ENCODE measurements at regions not wholly inside any gene's neighbourhood (a gene's known extent, or its start where the extent isn't known, plus 50 kb on each side); places are given as distances from the start of the nearest gene placed in this dataset.

DNA sequence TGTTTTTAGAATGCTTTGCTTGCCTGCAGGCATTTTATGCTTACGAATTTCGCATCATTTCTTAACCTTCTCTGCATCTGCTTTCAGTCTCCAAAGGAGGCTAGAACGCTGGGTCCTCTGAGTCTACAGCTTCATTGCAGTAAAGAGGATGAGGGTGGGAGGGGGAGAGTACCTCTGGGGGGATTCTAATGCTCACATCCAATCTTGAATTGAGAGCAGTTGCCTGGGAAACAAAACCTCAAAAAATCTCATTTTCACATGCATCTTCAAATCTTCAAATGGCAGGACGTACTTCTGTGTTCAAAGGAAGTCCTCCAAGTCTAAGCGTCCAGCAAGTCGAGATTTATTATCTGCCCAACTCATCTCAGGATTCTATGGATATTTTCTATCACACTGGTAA, 100.7 kb upstream of the PRKCQ start:
- no peaks in the 10 kb centered on the region for H3K79me1 ChIP-seq (ENCODE audit: insufficient read depth, low read depth, low read length, poor library complexity, severe bottlenecking)
- H2BK120ac ChIP-seq (ENCODE audit: low read depth, low read length, poor library complexity, severe bottlenecking), result no peak overlapping the region
- no peak overlapping the region for H2BK12ac ChIP-seq (ENCODE audit: insufficient read length, low read depth, low read length)
- H4K91ac ChIP-seq (ENCODE audit: insufficient read length, low read depth, low read length), result no peak overlapping the region
- H4K8ac ChIP-seq (replicated peaks; ENCODE audit: insufficient read length, low read depth, low read length), result no peak overlapping the region
- no peak overlapping the region for H2BK15ac ChIP-seq (ENCODE audit: low read depth, low read length)
- no peaks in the 10 kb centered on the region for H3K4me1 ChIP-seq (ENCODE audit: insufficient read depth, low read length)
- H4K5ac ChIP-seq (ENCODE audit: insufficient read length, low read depth, low read length), result no peak overlapping the region
- Mint-ChIP-seq H3K36me3 (ENCODE audit: insufficient read depth in 1 of 3, low read depth in 3 of 3) (no peaks in the 10 kb centered on the region), H3K27me3 (ENCODE audit: low read depth) (no peaks in the 10 kb centered on the region), H3K4me3 (no peak overlapping the region), H3K27ac (no peak overlapping the region; a peak in 2 of 7 replicates), H3K9me3 (no peaks in the 10 kb centered on the region; a peak in 2 of 5 replicates), H3K4me1 (peaks cover 7 to 23% of the 10 kb centered on the region in 2 experiments; a peak in 3 of 4 replicates)
- no peak overlapping the region for H2AK5ac ChIP-seq (ENCODE audit: insufficient read length, low read length)
- H3K79me2 ChIP-seq (ENCODE audit: insufficient read depth, low read length), result no peaks in the 10 kb centered on the region
- H3K14ac ChIP-seq (ENCODE audit: insufficient read depth, low read length), result no peak overlapping the region
- H3K23ac ChIP-seq (ENCODE audit: insufficient read length, low read depth, low read length), result no peak overlapping the region
- no peak overlapping the region for H3K18ac ChIP-seq (ENCODE audit: insufficient read length, low read depth, low read length)
- no CpG with 5 or more reads among the region's 6 CpGs for WGBS (ENCODE audit: extremely low coverage, insufficient read length, low lambda C conversion rate)
- no peak overlapping the region for H2BK20ac ChIP-seq (ENCODE audit: low read depth, low read length, poor library complexity, severe bottlenecking)
- DNase-seq, result no peak
- TF ChIP-seq CTCF (conservative IDR thresholded peaks at IDR 0.05), result no peak
- H3K27me3 ChIP-seq (ENCODE audit: insufficient read depth, low read length), result no peaks in the 10 kb centered on the region; the same call in 1 of the 2 replicates
- no peak overlapping the region for H3K4me2 ChIP-seq (ENCODE audit: insufficient read depth, insufficient read length, low read length)
- H3K9me3 ChIP-seq (ENCODE audit: control insufficient read depth, low read depth, low read length), result peaks cover 4% of the 10 kb centered on the region
- no peak overlapping the region for H3K9ac ChIP-seq (ENCODE audit: extremely low read depth, insufficient read length, low read length)
- H3T11ph ChIP-seq (ENCODE audit: low read length), result no peak overlapping the region
- H3K23me2 ChIP-seq (ENCODE audit: insufficient read length, low read depth, low read length, poor library complexity, severe bottlenecking), result no peaks in the 10 kb centered on the region
- H3K56ac ChIP-seq (ENCODE audit: insufficient read length, low read depth, low read length), result no peak overlapping the region
- no peak overlapping the region for H2BK5ac ChIP-seq (ENCODE audit: insufficient read length, low read length)
- H3K27ac ChIP-seq (ENCODE audit: insufficient read length, low read depth, low read length), result no peak overlapping the region
- no peak overlapping the region for H2AFZ ChIP-seq (ENCODE audit: low read length)
- H4K20me1 ChIP-seq (ENCODE audit: control insufficient read depth, insufficient read depth, insufficient read length), result no peaks in the 10 kb centered on the region
- H3K4ac ChIP-seq (ENCODE audit: low read depth, low read length), result no peak overlapping the region

All from H9 (cell line).